ENCODE measurements at regions not wholly inside any gene's neighbourhood (a gene's known extent, or its start where the extent isn't known, plus 50 kb on each side); places are given as distances from the start of the nearest gene placed in this dataset.

DNA sequence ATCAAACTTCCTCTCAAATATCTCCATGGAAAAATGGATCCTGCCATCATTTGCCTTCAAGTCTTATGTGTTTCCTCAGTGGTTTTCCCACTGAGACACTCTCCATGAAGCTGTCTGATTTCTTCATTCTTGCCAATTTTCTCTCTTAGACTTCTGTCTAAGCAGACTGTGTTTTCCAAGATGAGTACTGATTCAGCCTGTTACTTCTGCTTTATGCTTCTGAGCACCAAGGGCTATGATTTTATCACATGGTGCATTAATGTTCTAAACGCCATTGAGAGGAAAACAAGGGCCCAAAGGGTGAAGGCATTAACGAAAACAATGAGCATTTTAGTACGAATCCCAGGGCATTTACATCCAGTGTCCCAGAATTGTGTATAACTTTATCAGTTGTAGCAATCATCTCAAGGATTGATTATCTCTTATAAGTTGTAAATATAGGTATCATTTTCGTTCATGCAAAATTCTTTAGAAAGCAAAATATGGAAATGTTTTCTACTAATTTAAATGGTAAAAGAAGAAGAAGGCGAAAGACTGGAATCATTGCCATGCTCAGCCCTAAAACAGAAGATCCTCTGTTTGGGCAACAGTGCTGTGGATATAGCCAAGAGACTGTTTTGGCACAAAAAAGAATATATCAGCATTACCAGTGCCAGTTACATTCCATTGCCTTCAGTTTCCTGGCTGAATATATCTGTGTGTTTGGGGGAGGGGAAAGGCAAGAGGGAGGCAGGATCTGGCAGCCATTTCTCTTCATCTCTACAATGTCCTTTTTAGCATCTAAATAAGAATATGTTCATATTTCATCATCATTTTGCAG, 537.6 kb downstream of the ANXA1 start:
- no peaks in the 10 kb centered on the region for H3K4me1 ChIP-seq (ENCODE audit: insufficient read depth, low read length)
- H3K4me2 ChIP-seq (ENCODE audit: insufficient read depth, low read length) = no peak overlapping the region
- no peak overlapping the region for H3K27ac ChIP-seq (ENCODE audit: low read length)
- H4K20me1 ChIP-seq (ENCODE audit: insufficient read depth, low read length) = no peaks in the 10 kb centered on the region
- peaks cover 4% of the 10 kb centered on the region for H3K9me3 ChIP-seq (ENCODE audit: insufficient read depth, low read length, severe bottlenecking)
- no peak for TF ChIP-seq EZH2 (IDR thresholded peaks at IDR 0.05; ENCODE audit: borderline replicate concordance, low read depth, low read length, severe bottlenecking)
- TF ChIP-seq CTCF (IDR thresholded peaks at IDR 0.05; ENCODE audit: borderline replicate concordance, extremely low read depth, low read length, poor library complexity, severe bottlenecking) = no peak
- no peak overlapping the region for H3K9ac ChIP-seq (ENCODE audit: low read depth, low read length)
- H3K4me3 ChIP-seq (ENCODE audit: low read depth in 1 of 2, low read length in 2 of 2) = no peak overlapping the region
- H3K27me3 ChIP-seq (ENCODE audit: insufficient read depth, low read length, poor library complexity) = no peaks in the 10 kb centered on the region
- ATAC-seq (ENCODE audit: insufficient read depth, low read depth) = no peak
- no peak overlapping the region for H2AFZ ChIP-seq (ENCODE audit: low read depth, low read length)
- H3K36me3 ChIP-seq (ENCODE audit: insufficient read depth, low read length) = no peaks in the 10 kb centered on the region
- no peaks in the 10 kb centered on the region for H3K79me2 ChIP-seq (ENCODE audit: insufficient read depth, low read length)
- no peak for DNase-seq

DNA sequence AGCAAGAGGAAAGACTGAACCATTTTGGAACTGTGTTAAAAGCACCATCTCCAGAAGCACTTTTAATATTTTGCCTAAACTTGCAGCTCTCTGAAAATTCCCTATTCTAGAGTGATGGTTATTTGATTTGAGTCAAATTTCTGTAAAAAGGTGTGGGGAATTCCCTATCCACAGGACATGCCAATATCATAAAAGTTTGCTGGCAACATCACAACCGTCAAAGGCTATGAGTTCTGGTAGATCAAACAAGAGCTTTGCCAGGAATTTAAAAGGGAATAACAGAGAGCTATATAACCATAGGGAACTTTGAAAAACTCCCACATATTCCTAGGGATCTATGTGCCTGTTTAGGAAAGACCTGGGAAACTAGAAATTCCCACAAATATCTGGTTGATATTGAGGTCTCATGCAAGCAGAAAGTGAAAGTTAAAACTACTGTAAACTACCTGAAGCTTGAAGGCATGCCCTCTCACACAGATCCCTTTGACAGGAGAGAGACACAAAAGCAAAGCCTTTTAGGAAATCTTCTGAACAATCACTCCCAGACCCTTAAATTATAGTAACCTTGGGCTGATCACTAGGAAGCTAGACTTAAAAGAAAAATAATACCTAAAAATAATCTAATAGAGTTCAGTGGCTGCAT, 549.9 kb downstream of the ANXA1 start:
- H3K4me3 ChIP-seq (ENCODE audit: low read depth in 1 of 2, low read length in 2 of 2) = peak overlapping the region in 1 of 2 experiments; percentile 32; a peak in 2 of 4 replicates
- H2AFZ ChIP-seq (ENCODE audit: low read depth, low read length) = peak overlapping the region; percentile 78
- ATAC-seq (ENCODE audit: insufficient read depth, low read depth) (peak; percentile 64; the same call in 1 of the 3 replicates), DNase-seq (no peak)
- H3K4me1 ChIP-seq (ENCODE audit: insufficient read depth, low read length) = peaks cover 13% of the 10 kb centered on the region
- TF ChIP-seq CTCF (IDR thresholded peaks at IDR 0.05; ENCODE audit: borderline replicate concordance, extremely low read depth, low read length, poor library complexity, severe bottlenecking) = no peak
- no peaks in the 10 kb centered on the region for H3K36me3 ChIP-seq (ENCODE audit: insufficient read depth, low read length)
- H3K9ac ChIP-seq (ENCODE audit: low read depth, low read length) = peak overlapping the region; percentile 44
- no peaks in the 10 kb centered on the region for H3K79me2 ChIP-seq (ENCODE audit: insufficient read depth, low read length)
- no peaks in the 10 kb centered on the region for H3K9me3 ChIP-seq (ENCODE audit: insufficient read depth, low read length, severe bottlenecking)
- peak overlapping the region; percentile 52 for H3K4me2 ChIP-seq (ENCODE audit: insufficient read depth, low read length)
- H3K27ac ChIP-seq (ENCODE audit: low read length) = peak overlapping the region; percentile 64
- no peaks in the 10 kb centered on the region for H4K20me1 ChIP-seq (ENCODE audit: insufficient read depth, low read length)
- H3K27me3 ChIP-seq (ENCODE audit: insufficient read depth, low read length, poor library complexity) = no peaks in the 10 kb centered on the region

GRCh38 chr9:73714294-73714693, 562.6 kb downstream of the ANXA1 start:
- Histone ChIP-seq H3K9ac (ENCODE audit: low read depth, low read length) (no peak overlapping the region), H3K79me2 (ENCODE audit: insufficient read depth, low read length) (no peaks in the 10 kb centered on the region), H3K9me3 (ENCODE audit: insufficient read depth, low read length, severe bottlenecking) (no peaks in the 10 kb centered on the region), H3K4me3 (ENCODE audit: low read depth in 1 of 2, low read length in 2 of 2) (no peak overlapping the region), H3K27me3 (ENCODE audit: insufficient read depth, low read length, poor library complexity) (no peaks in the 10 kb centered on the region), H2AFZ (ENCODE audit: low read depth, low read length) (no peak overlapping the region), H3K27ac (ENCODE audit: low read length) (no peak overlapping the region), H3K4me1 (ENCODE audit: insufficient read depth, low read length) (no peaks in the 10 kb centered on the region), H3K36me3 (ENCODE audit: insufficient read depth, low read length) (no peaks in the 10 kb centered on the region), H3K4me2 (ENCODE audit: insufficient read depth, low read length) (no peak overlapping the region), H4K20me1 (ENCODE audit: insufficient read depth, low read length) (no peaks in the 10 kb centered on the region)
- TF ChIP-seq EZH2 (IDR thresholded peaks at IDR 0.05; ENCODE audit: borderline replicate concordance, low read depth, low read length, severe bottlenecking) = no peak
- TF ChIP-seq CTCF (IDR thresholded peaks at IDR 0.05; ENCODE audit: borderline replicate concordance, extremely low read depth, low read length, poor library complexity, severe bottlenecking) = no peak
- ATAC-seq (ENCODE audit: insufficient read depth, low read depth) (no peak), DNase-seq (no peak)
